ENCODE measurements at regions not wholly inside any gene's neighbourhood (a gene's known extent, or its start where the extent isn't known, plus 50 kb on each side); places are given as distances from the start of the nearest gene placed in this dataset.

- DNase-seq (ENCODE audit: low spot score in 2 of 2): no peak
- TF ChIP-seq CTCF (IDR thresholded peaks at IDR 0.05) (no peak), POLR2A (IDR thresholded peaks at IDR 0.05) (no peak)
- intact Hi-C loops (cut with DNase I; ENCODE audit: low total_unique reads): no loop called here
- 72 to 76% methylated on average over 2 of the region's 2 CpGs for WGBS, 2 donors
- no peak overlapping the region for H3K4me3 ChIP-seq (ENCODE audit: low read depth, poor library complexity, severe bottlenecking)
These were observed 278.7 kb upstream of the ISL1 start for GRCh38 chr5:51104556-51104955.

- 42 to 48% methylated on average over 3 of the region's 3 CpGs for WGBS, 2 donors
- no peak for TF ChIP-seq CTCF (IDR thresholded peaks at IDR 0.05)
- TF ChIP-seq POLR2A (IDR thresholded peaks at IDR 0.05): no peak
- intact Hi-C loops (cut with DNase I; ENCODE audit: low total_unique reads): no loop called here
- no peak overlapping the region for H3K4me3 ChIP-seq (ENCODE audit: low read depth, poor library complexity, severe bottlenecking)
- no peak for DNase-seq (ENCODE audit: low spot score in 2 of 2)
These were observed 273.4 kb upstream of the ISL1 start for GRCh38 chr5:51109786-51110410.

GRCh38 chr5:51131266-51131665, 252.0 kb upstream of the ISL1 start:
- no peak for DNase-seq (ENCODE audit: low spot score in 2 of 2)
- intact Hi-C loops (cut with DNase I; ENCODE audit: low total_unique reads): no loop called here
- no peak overlapping the region for H3K4me3 ChIP-seq (ENCODE audit: low read depth, poor library complexity, severe bottlenecking)
- TF ChIP-seq POLR2A (IDR thresholded peaks at IDR 0.05): no peak
- no peak for TF ChIP-seq CTCF (IDR thresholded peaks at IDR 0.05)

- H3K4me3 ChIP-seq (ENCODE audit: low read depth, poor library complexity, severe bottlenecking): no peak overlapping the region
- intact Hi-C loops (cut with DNase I; ENCODE audit: low total_unique reads): no loop called here
- 57 to 67% methylated on average over 2 of the region's 2 CpGs for WGBS, 2 donors
- DNase-seq (ENCODE audit: low spot score in 2 of 2): no peak
- no peak for TF ChIP-seq CTCF (IDR thresholded peaks at IDR 0.05)
- TF ChIP-seq POLR2A (IDR thresholded peaks at IDR 0.05): no peak
These were observed 245.1 kb upstream of the ISL1 start for GRCh38 chr5:51138164-51138563.

- intact Hi-C loops (cut with DNase I; ENCODE audit: low total_unique reads): no loop called here
- no peak for TF ChIP-seq CTCF (IDR thresholded peaks at IDR 0.05)
- TF ChIP-seq POLR2A (IDR thresholded peaks at IDR 0.05): no peak
- no peak overlapping the region for H3K4me3 ChIP-seq (ENCODE audit: low read depth, poor library complexity, severe bottlenecking)
- WGBS, 2 donors: 81 to 82% methylated on average over 2 of the region's 2 CpGs
- no peak for DNase-seq (ENCODE audit: low spot score in 2 of 2)
These were observed 234.8 kb upstream of the ISL1 start for GRCh38 chr5:51148437-51148836.

GRCh38 chr5:51156222-51156621, 227.0 kb upstream of the ISL1 start:
- no peak overlapping the region for H3K4me3 ChIP-seq (ENCODE audit: low read depth, poor library complexity, severe bottlenecking)
- TF ChIP-seq POLR2A (IDR thresholded peaks at IDR 0.05) (no peak), CTCF (IDR thresholded peaks at IDR 0.05) (no peak)
- no peak for DNase-seq (ENCODE audit: low spot score in 2 of 2)
- intact Hi-C loops (cut with DNase I; ENCODE audit: low total_unique reads): no loop called here
